Brain pericyte (primary cell): ENCODE measurements at regions not wholly inside any gene's neighbourhood (a gene's known extent, or its start where the extent isn't known, plus 50 kb on each side); places are given as distances from the start of the nearest gene placed in this dataset.
"Not testable (repeated sequence)": the region's sequence is repeated elsewhere in the genome, so short reads cannot be mapped to it uniquely, and the experiment has no call there.

ENCODE experiments used
- DNase-seq: peaks from one replicate; pipeline ENCODE4 v3.0.0-alpha.2; 2012; ENCODE audit warnings: low read depth, low spot score

DNA sequence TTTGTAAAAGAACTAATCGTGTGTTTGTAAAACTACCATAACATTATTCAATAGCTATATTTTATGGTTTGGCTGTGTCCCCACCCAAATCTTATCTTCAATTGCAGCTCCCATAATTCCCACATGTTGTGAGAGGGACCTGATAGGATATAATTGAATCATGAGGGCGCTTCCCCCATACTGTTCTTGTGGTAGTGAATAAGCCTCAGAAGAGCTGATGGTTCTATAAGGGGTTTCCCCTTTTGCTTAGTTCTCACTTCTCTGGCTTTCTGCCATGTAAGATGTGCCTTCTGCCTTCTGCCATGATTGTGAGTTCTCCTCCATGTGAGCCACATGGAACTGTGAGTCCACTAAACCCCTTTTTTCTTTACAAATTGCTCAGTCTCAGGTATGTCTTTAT, 1372.3 kb downstream of the AMY1C start:
- DNase-seq: no peak

DNA sequence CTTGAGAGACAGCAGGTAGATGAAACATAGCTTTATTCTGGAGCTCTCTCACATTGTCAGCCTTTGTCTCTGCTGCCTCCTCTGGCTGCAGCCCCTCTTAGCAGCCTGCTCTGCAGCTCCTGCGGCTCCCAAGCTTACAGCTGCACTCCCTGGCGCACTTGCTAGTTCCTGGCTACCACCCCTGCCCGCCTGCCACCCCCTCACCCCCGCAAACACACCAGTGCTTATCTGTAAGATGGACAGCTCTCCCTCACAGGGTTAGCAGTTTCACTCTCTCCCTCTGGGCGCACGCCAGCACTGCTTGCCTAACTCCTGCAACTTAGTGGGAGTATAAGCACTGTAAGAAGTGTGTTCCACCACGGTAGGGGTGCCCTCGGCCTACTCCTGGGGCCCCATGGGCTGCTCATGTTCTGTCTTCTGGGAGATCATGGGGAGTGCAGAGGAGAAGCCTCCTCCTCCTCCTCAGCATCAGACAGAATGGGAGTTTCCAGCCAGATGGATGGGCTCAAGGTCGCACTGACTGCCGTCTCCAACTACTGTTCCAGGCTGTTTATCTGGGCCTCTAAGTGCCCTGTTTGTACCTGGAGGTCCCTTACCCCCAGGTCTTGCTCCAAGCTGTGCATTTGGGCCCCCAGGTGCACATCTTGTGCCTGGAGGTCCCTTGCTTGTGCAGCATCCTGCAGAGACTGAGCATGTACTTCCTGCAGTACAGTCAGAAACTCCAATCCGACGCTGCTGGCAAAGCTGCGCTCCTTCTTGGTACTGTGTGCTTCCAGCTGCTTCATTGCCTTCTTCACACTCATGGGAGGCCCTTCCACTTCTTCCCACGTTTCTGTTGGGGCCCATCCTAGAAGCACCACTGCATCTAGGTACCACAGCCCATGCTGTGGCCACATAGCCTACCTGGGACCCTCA, 1388.1 kb downstream of the AMY1C start:
- DNase-seq: no peak

DNA sequence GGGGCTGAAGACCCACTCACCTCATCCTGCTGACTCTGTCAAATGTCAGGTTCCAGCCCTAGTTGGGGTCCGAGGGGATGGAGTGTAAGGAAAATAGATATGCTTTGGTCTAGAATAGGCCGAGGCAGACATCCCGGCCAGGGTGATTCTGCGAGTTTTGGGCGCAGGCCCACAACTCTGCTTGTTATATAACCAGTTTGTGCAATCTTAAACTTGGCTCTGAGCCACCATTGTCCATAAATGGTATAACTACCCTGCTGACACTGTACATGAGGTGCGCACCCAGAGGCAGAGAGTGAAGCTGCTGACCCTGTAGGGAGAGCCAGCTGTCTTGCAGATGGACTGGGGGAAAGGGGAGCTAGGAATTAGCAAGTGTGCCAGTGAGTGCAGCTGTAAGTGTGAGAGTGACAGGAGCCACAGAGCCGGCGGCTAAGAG, 1388.8 kb downstream of the AMY1C start:
- DNase-seq: no peak

DNA sequence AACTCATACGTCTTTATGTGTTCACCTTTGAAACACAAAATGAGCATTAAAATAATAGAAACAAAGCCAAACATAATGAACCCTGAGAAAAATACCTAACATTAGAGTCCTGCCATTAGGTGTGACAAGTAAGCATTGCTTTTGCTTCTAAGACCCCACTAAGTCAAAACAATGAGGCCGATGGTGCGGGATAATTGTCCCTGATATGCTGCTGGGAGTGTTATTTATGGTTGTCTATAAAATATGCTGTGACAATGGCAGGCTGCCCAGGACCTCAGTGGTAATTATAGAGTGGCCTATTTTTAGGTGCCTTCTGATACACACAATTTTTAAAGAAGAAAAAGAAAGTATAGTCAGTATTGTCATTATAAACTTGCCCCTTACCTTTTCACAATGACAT, 1423.1 kb downstream of the AMY1C start:
- DNase-seq: no peak

DNA sequence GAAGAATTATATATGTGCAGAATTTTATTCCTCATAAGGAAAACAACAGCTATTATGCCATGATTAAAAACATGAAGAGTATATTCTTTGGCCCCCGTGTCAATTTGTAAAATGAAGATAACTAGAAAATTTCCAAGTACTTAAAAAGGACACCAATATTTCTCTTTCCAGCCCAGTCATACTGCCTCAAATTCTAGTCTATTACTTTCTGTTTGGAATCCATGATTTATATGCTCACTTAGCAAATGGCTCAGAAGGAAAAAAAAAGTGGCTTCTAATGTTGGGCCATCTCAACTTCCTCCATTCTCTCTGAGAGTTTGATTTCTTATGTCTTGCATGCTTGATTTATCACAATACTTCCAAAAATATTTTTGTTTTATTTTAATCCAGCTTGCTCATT, 1431.1 kb downstream of the AMY1C start:
- DNase-seq: no peak

DNA sequence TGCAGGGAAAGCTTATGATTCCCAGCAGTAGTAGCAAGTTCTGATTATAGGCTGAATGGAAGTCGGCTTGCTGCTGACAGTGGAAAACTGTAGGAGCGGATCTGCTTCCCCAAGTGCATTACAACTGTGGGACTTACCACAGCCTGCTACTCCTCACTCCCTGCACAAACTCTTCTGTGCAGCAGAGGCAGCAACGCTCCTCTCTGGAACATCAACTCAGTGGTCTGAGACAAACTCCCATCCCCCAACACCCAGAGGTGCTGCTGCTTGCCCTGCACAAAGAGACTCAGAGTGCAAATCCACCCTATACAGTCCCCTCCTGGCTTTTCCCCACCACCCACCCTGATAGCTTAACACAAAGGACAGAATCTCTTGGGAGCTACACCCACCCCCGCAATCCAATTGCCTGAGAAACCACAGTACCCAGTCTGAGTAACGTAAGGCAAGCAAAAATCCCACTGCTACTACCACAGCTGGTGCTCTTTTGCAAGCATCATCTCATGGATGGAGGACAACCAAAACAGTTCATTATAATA, 1455.2 kb downstream of the AMY1C start:
- DNase-seq: no peak

DNA sequence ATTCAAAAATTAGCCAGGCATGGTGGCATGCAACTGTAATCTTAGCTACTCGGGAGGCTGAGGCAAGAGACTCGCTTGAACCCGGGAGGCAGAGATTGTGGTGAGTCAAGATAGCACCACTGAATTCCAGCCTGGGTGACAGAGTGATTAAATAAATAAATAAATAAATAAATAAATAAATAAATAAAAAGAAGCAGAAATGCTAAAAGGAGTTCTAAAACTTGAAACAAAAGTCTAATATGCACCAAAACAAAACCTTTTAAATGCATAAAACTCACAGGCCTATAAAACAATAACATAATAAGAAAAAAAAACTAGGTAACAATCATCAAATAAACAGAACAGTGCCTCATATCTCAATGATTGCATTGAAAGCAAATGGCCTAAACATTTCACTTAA, 1458.9 kb downstream of the AMY1C start:
- DNase-seq: no peak

DNA sequence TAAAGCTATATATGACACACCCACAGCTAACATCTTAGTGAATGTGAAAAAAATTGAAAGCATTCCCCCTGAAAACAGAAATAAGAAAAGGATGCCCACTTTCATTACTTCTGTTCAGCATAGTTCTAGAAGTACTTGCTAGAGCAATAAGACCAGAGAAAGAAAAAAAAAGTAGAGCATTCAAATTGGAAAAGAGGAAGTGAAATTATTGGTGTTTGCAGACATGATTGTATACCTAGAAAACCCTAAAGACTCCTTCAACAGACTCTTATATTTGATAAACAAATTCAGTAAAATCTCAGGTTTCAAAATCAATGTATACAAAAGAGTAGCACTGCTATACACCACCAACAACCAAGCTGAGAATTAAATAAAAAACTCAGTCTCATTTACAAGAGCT, 1461.0 kb downstream of the AMY1C start:
- no peak for DNase-seq

DNA sequence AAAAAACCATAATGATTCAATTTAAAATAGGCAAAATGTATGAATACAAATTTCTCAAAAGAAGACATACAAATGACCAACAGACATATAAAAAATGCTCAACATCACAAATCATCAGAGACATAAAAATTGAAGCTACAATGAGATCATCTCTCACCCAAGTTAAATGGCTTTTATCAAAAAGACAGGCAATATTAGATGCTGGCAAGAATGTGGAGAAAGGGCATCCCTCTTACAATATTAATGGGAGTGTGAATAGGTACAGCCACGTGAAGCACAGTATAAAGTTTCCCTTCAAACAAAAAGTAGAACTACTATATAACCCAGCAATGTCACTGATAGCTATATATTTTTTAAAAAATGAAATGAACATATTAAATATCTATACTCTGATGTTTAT, 1481.7 kb downstream of the AMY1C start:
- no peak for DNase-seq

DNA sequence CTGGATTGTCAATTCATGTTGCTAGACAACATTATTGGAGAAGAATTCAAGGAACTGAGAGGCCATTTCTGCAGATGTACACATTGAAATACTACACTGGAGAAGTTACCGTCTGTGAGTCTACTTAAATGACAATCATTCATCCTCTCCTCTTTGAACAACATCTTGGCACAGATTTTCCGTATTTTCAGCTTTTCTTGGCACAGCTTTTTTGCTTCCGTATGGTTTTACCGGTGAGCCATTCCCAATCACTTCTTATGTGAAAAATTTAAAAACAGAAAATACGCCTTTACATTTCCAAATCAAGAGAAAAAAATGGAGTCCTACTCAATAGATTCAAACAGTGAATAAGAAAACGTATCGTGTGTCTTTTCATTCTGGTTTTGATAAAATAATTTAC, 1493.7 kb downstream of the AMY1C start:
- no peak for DNase-seq

DNA sequence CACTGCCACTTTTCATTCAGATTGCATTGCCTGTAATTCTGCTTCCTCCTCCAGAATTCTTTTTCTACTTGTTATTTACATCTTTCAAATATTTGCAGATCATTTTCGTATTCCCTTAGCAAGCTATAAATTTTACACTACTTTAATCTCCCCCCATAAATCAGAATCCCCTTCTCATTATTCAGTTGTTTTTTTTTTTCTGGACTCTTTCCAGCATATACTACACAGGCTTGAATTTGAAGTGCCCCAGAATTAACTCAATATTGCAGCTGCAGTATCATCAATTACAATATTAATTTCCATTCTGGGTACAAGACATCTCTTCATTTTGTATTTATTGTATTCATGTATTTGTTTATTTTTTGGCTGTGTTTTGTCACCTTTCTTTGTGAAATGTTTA, 1494.3 kb downstream of the AMY1C start:
- DNase-seq: no peak

DNA sequence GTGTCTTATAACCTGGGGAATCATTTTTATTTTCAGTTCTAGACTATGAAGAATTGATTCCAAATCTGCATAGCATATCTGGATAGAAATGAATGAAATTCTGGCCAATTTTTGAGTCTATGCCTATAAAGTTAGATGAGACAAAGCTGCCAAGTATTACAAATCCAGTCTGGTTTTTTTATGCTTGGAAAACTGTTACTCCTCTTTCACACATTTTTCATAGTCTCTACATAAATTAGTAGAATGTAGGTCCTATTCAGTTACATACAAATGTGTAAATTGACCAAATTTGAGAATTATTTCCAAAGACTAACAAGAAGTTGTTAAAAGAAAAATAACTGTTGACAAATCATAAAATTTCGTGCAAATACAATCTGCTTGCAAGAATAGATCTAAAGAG, 1505.2 kb downstream of the AMY1C start:
- no peak for DNase-seq

DNA sequence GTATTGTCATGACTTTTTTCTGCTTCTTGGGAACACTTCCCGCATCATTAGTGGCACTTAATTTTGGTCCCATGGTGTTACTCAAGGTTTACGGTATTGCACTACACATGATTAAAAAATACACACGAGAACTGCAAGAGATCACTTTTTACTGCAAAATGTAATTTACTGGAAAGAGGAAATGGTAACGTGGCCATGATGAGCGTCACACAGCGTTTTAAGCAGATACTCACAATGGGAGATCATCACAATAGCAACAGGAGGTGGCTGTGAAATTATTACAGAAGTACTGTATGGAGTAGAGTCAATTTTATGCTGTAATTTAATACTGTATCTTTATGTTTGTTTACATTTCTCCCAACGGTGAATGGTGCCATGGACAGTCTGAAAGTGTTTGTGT, 1510.3 kb downstream of the AMY1C start:
- DNase-seq: no peak

DNA sequence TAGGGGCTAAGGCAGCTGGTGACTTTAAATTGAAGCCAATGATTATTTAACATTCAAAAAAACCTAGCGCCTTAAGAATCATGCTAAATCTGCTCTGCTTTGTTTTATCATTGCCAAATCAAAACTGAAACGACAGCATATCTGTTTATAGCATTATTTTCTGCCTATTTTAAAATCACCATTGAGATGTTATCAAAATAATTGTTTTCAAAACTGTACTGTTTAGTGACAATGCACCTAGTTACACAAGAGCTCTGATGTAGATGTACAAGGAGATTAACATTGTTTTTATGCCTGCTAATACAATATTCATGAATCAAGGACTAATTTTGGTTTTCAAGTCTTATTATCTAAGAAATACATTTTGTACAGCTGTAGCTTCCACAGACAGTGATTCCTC, 1521.3 kb downstream of the AMY1C start:
- no peak for DNase-seq

DNA sequence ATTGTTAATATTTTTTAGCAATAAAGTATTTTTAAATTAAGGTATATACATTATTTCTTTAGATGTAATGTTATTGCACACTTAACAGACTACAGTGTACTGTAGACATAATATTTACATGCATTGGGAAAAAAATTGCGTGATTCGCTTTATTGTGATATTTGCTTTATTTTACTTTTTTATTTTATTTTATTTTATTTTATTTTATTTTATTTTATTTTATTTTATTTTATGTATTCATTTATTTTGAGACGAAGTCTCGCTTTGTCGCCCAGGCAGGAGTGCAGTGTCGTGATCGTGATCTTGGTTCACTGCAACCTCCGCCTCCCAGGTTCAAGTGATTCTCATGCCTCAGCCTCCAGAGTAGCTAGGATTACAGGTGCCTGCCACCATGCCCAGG, 1522.7 kb downstream of the AMY1C start:
- DNase-seq: not testable (repeated sequence)

DNA sequence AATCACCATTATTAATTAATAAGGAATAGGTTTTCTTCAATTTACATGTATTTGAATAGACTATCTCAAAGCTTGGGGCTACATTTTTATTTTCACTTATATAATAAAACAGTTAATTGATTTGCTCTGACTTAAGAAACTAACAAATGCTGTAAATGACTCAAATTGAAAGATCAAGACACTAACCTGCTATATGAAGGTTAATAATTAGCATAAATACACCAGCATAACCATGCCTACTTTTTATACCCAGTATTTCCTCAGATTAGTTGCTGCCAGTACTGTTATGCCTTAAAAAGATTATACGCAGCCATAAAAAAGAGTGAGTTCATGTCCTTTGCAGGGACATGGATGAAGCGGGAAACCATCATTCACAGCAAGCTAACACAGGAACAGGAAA, 1545.1 kb downstream of the AMY1C start:
- no peak for DNase-seq

DNA sequence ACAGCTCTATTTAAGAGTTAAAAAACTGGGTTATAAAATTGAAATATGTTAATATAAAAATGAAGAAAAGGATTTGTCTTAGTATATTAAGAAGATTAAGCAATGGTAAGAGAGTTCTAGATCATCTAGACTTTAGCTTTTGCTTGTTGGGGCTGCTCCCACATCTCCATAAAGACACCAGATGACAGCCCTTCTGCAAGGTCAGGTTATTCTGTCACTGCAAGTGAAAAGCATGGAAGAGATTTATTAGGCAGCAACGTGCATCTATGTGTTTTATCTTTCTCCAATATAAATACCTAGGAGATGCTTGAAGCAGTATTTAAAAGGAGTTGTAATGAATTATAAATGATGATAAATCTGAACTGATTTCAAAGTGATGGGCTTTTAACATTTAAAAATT, 1560.4 kb downstream of the AMY1C start:
- DNase-seq: no peak

DNA sequence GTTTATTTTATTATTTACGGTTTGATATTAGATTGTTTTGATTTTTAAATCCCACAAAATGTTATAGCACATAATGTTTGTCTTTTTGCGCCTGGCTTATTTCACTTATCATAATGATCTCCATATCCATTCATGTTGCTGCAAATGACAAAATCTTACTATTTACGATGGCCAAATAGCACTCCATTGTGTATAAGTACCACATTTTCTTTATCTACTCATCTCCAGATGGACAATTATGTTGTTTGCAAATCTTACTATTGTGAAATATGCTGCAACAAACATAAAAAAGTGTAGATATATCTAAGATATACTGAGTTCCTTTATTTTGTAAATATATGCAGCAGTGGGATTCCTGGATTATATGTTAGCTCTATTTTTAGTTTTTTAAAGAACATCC, 1568.3 kb downstream of the AMY1C start:
- no peak for DNase-seq

DNA sequence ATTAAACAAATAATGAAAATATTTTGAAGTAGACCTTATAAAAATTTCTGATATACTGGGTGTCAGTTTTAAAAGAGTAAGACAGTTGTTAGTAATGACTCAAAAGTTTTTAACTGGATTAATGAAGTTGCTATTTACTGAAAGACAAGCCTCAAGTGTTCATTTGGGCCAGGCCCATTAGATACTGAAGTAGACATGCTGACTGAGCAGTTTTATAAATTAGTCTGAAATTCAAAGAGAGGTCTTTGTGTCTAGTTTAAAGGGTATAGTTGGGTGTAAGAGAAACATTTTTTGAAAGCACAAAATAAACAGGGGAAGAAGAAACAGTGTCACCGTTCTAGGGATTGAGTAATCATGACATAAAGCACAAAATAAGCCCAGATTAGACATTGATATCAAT, 1577.2 kb downstream of the AMY1C start:
- no peak for DNase-seq

DNA sequence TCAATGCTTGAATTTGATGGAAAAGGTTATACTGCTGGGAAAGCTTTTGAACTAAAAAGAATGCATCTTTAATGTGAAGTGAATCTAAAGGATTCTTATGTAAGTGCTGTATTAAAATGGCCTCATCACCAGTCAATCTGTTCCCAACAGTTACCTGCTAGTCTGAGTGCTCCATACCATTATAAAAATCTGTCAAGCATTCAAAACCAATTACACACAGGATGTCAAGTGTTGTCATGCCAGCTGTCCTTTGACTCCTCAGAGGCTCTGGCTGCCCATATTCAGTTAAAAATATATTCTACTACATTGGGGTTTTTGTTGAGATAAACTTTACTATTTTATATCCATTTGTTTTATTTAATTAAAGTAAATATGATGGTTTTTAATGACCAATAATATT, 1587.7 kb downstream of the AMY1C start:
- no peak for DNase-seq

DNA sequence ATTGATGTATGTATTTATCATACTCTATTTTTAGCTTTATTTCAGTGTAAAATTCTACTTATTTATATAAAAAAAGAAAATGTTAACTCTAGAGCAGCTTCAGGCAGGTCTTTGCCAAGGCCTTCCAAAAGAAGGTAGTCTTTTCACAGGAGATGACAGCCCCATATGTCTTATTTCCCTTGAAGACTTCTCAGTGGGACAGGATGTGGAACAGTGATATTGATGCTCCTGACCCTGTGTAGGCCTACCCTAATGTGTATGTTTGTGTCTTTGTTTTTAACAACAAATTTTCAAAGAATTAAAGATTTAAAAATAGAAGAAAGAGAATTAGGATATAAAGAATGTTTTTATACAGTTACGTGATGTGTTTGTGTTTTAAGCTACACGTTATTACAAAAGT, 1593.6 kb downstream of the AMY1C start:
- DNase-seq: no peak

DNA sequence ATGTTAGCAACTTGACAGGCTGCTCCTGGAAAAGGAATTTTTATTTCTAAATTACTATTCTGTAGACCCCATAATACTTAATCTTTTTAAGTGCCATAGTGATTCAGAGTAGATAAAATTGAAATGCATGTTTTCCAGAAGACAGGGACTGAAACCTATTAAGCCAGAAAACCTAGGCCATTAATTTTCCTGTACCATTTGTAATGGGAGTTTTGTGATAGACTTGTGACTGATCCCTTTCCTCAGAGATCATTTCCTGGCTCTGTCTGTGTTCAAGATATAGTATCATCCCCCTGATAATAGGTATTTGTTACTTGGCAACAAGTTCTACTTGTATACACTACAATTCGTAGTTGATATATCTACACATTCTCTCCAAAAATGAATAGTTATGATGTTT, 1609.8 kb downstream of the AMY1C start:
- DNase-seq: no peak

DNA sequence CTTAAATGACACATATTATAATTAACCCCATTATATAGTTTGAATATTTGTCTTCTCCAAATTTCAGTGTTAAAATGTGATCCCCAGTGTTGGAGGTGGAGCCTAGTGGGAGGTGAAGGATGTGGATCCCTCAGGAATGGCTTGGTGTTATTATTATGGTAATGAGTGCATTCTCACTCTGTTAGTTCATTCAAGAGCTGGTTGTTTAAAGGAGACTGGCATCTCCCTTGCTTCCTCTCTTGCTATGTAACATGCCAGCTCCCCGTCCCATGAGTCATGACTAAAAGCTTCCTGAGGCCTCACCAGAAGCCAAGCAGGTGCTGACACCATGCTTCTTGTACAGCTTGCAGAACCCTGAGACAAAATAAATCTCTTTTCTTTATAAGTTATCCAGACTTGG, 1612.7 kb downstream of the AMY1C start:
- no peak for DNase-seq

DNA sequence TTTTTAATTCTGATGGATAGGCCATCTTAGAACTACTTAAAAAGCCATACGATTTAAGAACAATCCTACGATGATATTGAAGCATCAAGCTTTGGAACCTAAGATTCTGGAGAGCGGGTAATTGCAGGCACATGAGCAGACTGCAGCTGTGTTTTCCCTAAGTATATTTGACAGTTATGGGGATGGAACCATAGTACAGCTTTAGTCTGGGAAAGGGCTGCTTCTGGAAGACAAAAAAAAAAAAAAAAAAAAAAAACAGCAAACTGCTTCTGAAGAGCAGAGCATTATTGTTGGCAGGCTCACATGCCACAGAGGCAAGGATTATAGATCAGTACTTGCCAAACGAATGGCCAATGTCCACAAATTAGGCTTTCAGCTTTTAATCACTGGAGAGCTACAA, 1618.7 kb downstream of the AMY1C start:
- DNase-seq: no peak
